ENCODE measurements at regions not wholly inside any gene's neighbourhood (a gene's known extent, or its start where the extent isn't known, plus 50 kb on each side); places are given as distances from the start of the nearest gene placed in this dataset.

DNA sequence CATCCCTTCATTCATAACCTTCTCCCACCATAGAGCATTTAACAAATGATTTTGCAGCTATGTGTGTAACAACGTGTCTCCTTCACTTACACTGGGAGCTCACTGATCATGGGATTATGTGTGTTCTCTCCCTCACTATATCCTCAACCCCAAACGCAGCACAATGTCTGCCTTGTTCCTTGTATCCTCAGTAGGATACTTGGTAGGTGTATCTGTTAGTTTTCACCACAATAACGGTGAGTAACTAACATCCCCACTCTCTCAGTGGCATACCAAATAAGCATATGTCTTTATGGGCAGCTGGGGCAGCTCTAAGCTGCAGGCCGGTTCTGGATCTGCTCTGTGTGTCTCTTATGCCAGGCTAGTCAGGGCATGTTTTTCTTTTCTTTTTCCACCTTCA, 166.7 kb upstream of the PWP1 start:
- no peak overlapping the region for H3K4me3 ChIP-seq (ENCODE audit: low read length)
- H3K9me3 ChIP-seq (ENCODE audit: insufficient read depth, low read depth, low read length): no peaks in the 10 kb centered on the region
- H3K27ac ChIP-seq (ENCODE audit: low read length): no peak overlapping the region
- H3K9ac ChIP-seq (ENCODE audit: low read depth, low read length): no peak overlapping the region
- H3K27me3 ChIP-seq (ENCODE audit: insufficient read depth, low read length): no peaks in the 10 kb centered on the region
- no peaks in the 10 kb centered on the region for H3K36me3 ChIP-seq (ENCODE audit: insufficient read depth, low read depth, low read length)
- H3K4me1 ChIP-seq (ENCODE audit: insufficient read depth, low read length): no peaks in the 10 kb centered on the region

DNA sequence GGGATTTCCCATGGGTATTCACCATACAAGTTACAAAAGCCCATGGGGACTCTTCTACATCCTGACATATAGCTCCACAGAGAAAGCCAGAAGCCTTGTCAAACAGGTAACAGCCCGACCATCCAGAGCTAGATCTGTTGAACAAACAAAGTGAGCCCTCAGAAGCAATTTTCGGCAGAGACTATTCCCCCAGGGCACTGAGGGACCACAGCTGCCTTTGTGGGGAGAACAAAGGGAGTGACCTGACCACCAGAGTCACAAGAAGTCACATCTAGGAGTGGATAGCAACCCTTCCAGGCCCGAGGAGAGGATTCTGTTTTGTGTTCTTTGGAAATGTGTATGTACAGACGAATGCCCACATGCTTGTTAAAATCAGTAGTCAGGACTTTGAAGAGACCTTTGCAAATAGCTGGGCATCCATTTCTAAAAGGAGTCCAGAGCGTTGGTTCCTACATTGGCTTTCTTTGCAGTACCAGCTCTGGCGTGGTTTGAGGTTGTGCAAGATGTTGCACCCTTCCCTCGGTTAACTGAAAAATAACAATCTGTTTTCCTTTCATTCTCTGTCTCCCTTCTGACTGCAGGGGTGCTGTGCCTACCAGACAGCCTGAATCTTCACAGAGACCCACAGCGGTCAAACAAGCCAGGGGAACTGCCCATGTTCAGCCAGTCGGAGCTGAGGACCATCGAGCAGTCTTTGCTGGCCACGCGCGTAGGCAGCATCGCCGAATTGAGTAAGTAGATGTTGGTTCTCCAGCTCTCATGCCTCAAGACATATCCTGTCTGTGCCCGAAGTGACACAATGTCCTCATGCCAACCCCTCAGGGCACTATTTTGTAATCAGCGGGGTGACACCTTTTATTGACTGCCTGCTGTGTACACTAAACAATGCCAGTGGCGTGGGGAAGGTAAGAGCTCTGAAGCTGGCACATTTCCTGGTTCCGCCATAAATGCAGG, 165.4 kb upstream of the PWP1 start:
- Histone ChIP-seq H3K9ac (ENCODE audit: low read depth, low read length) (no peak overlapping the region), H3K4me3 (ENCODE audit: low read length) (no peak overlapping the region), H3K36me3 (ENCODE audit: insufficient read depth, low read depth, low read length) (no peaks in the 10 kb centered on the region), H3K27me3 (ENCODE audit: insufficient read depth, low read length) (no peaks in the 10 kb centered on the region), H3K9me3 (ENCODE audit: insufficient read depth, low read depth, low read length) (no peaks in the 10 kb centered on the region), H3K27ac (ENCODE audit: low read length) (no peak overlapping the region), H3K4me1 (ENCODE audit: insufficient read depth, low read length) (no peaks in the 10 kb centered on the region)

DNA sequence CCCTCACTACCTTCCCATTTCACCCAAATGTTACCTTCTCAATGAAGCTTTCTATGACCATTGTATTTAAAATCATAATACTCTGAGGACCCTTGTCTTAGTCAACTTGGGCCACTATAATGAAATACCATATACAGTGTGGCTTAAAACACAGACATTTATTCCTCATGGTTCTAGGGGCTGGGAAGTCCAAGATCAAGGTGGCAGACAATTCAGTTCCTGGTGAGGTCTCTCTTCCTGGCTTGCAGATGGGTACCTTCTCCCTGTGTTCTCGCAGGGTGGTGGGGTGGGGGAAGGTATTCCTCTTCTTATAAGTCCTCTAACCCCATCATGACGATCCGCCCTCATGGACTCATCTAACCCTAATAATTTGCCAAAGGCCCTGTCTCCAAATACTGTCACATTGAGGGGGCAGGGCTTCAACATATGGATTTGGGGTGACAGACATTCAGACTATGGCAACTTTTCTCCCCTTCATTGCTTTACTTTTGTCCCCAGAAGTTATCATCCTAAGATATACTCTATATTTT, 163.7 kb upstream of the PWP1 start:
- no peaks in the 10 kb centered on the region for H3K36me3 ChIP-seq (ENCODE audit: insufficient read depth, low read depth, low read length)
- no peak overlapping the region for H3K9ac ChIP-seq (ENCODE audit: low read depth, low read length)
- no peaks in the 10 kb centered on the region for H3K4me1 ChIP-seq (ENCODE audit: insufficient read depth, low read length)
- H3K9me3 ChIP-seq (ENCODE audit: insufficient read depth, low read depth, low read length): no peaks in the 10 kb centered on the region
- no peak overlapping the region for H3K27ac ChIP-seq (ENCODE audit: low read length)
- no peaks in the 10 kb centered on the region for H3K27me3 ChIP-seq (ENCODE audit: insufficient read depth, low read length)
- no peak overlapping the region for H3K4me3 ChIP-seq (ENCODE audit: low read length)

DNA sequence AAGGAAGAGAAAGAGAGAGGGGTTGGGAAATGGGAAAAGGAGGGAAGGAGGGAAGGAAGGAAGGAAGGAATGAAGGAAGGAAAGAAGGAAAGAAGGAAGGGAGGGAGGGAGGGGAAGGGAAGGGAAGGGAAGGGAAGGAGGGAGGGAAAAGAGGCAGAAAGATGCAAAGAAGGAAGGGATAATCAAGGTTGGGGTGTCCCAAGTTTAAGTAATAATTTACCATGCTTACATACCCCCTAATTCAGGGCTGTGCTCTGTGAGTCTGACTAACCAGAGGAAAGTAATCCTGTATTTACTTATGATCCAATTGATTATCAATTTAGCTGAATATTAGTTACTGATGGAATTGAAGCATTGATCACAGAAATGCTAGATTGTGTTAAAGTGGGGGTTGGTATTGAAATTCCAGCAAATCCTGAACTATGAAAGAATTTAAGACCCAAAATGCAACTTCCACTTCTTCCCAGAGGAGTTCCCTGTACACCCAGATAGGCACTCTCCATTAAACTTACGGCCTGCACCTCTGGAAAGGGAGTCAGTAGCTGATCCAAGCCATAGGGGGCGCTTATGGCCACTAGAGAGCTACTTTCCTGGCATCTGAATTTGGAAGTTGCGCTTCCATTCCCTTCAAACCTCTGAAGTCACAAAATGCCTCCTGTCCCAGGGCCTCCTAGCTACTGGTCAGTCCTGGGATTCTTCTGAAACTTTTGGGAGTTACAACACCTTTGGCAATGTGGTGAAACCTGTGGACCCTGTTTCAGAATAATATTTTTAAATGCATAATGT, 162.7 kb upstream of the PWP1 start:
- no peaks in the 10 kb centered on the region for H3K27me3 ChIP-seq (ENCODE audit: insufficient read depth, low read length)
- no peaks in the 10 kb centered on the region for H3K9me3 ChIP-seq (ENCODE audit: insufficient read depth, low read depth, low read length)
- no peak overlapping the region for H3K9ac ChIP-seq (ENCODE audit: low read depth, low read length)
- H3K4me1 ChIP-seq (ENCODE audit: insufficient read depth, low read length): no peaks in the 10 kb centered on the region
- no peak overlapping the region for H3K27ac ChIP-seq (ENCODE audit: low read length)
- H3K4me3 ChIP-seq (ENCODE audit: low read length): no peak overlapping the region
- H3K36me3 ChIP-seq (ENCODE audit: insufficient read depth, low read depth, low read length): no peaks in the 10 kb centered on the region

DNA sequence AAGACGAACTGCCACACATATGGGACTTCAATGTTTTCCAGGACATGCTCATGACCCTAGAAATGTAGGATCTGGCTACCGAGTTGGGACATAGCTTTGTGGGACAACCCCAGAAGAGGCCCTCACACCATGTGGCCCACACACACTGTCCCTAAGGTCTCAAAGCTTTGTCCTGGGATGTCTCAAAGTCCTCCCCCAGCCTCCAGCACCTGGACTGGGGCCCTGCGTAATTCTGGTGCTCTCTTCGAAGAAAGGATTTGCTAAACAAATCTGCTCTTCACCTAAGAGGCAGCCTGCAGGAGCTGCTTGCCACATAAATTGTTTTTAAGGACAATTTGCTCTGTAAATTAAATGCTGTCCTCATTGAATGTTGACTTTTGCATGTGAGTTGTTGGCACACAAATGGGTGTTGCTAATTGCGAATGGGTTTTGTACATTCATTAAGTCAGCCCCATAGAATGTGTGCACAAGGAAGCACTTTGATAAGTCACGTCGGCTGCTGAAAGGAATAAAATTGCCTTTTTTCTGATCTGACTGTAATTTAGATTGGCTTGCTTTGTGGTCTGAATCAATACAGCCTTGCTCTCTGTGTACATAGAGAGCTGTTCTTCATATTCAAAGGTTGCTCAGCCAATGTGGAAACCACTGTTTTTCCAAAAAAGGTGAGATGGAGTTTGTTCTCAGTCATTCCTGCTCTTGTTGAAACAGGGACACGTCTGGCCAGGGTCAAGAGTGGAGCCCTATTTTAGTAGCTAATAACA, 161.6 kb upstream of the PWP1 start:
- Histone ChIP-seq H3K27me3 (ENCODE audit: insufficient read depth, low read length) (no peaks in the 10 kb centered on the region), H3K4me1 (ENCODE audit: insufficient read depth, low read length) (no peaks in the 10 kb centered on the region), H3K27ac (ENCODE audit: low read length) (no peak overlapping the region), H3K9me3 (ENCODE audit: insufficient read depth, low read depth, low read length) (no peaks in the 10 kb centered on the region), H3K9ac (ENCODE audit: low read depth, low read length) (no peak overlapping the region), H3K36me3 (ENCODE audit: insufficient read depth, low read depth, low read length) (no peaks in the 10 kb centered on the region), H3K4me3 (ENCODE audit: low read length) (no peak overlapping the region)

DNA sequence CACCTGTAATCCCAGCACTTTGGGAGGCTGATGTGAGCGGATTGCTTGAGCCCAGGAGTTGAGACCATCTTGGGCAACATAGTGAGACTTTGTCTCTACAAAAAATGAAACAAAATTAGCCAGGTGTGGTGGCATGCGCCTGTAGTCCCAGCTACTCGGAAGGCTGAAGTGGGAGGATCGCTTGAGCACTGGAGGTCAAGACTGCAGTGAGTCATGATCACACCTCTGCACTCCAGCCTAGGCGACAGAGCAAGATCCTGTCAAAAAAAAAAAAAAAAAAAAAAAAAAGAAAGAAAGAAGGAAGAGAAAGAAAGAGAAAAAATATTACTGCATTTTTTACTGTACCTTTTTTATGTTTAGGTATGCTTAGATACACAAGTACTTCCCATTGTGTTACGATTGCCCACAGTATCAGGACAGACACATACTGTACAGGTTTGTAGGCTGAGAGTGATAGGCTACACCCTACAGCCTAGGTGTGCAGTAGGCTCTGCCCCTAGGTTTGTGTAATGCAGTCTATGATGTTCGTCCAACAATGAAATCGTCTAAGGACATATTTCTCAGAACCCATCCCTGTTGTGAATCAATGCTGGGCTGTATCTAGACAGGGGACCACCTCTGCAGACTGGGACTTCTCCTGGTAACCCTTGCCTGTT, 160.4 kb upstream of the PWP1 start:
- H3K27me3 ChIP-seq (ENCODE audit: insufficient read depth, low read length): no peaks in the 10 kb centered on the region
- no peaks in the 10 kb centered on the region for H3K9me3 ChIP-seq (ENCODE audit: insufficient read depth, low read depth, low read length)
- no peak overlapping the region for H3K9ac ChIP-seq (ENCODE audit: low read depth, low read length)
- H3K4me1 ChIP-seq (ENCODE audit: insufficient read depth, low read length): no peaks in the 10 kb centered on the region
- H3K27ac ChIP-seq (ENCODE audit: low read length): no peak overlapping the region
- H3K36me3 ChIP-seq (ENCODE audit: insufficient read depth, low read depth, low read length): no peaks in the 10 kb centered on the region
- H3K4me3 ChIP-seq (ENCODE audit: low read length): no peak overlapping the region

DNA sequence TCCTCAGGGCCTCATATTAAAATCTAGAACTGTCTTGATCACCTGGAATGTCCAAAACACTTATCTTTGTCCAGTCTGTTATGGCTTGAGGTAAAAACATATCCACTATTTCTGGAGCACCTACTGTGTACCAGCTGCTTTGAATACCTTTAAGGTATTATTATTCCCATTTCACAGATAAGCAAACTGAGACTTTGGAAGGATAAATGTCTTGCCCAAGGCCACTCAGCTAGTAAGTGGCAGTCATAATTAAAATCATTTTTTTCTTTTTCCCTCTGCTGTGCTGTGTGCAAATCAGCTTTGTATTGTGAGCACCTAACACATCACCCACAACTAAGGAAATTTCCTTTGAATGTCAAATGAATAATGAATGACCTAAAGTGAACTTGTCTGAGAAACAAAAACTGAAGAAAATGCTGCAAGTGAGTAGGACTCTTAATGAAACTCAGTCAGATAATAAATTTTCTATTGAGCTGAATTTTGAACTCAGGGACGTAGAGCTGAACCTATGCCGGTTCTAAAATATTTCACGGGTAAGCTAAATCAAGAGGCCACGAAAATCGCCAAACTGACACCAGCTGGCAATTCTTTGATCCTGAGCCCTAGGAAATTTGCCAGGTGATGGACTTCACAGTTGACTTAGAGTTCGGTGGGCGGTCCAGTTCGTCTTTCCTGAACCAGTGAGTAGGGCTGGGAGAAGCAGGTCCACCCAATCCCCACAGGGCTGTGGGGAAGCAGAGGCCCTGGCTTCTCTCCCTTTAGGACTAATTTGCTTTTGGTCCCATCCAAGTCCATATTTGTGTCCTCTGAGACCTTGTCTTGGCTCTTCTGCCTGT, 159.7 kb upstream of the PWP1 start:
- Histone ChIP-seq H3K4me3 (ENCODE audit: low read length) (no peak overlapping the region), H3K27ac (ENCODE audit: low read length) (no peak overlapping the region), H3K27me3 (ENCODE audit: insufficient read depth, low read length) (no peaks in the 10 kb centered on the region), H3K9ac (ENCODE audit: low read depth, low read length) (no peak overlapping the region), H3K36me3 (ENCODE audit: insufficient read depth, low read depth, low read length) (no peaks in the 10 kb centered on the region), H3K9me3 (ENCODE audit: insufficient read depth, low read depth, low read length) (no peaks in the 10 kb centered on the region), H3K4me1 (ENCODE audit: insufficient read depth, low read length) (no peaks in the 10 kb centered on the region)

DNA sequence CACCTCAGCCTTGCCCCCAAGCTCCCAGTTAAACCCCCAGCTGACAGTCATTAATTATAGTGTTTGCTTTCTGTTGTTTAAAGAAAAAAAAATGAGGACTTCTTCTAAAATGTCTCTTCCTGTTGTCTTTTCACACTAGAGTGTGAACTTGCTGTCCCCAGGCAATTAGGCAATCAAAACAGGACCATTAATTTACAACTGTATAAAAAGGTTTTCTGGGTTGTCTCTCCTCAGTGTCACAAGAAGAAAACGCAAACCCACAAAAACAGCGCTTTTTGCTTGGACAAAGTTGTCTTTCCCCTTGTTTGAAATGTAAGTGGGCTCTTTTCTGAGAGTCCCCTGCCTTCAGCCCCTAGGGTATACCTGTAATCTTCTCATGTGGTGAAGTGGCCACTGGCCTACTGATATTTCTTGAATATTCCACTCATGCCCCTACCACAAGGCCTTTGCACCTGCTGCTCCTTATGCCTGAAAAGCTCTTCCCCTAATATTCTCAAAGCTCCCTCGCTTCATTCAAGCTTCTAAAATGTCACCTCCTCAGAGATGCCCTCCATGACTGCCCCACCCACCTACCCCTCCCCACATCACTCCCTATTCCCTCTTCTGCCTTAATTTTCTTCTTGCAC, 158.9 kb upstream of the PWP1 start:
- Histone ChIP-seq H3K4me3 (ENCODE audit: low read length) (no peak overlapping the region), H3K27me3 (ENCODE audit: insufficient read depth, low read length) (no peaks in the 10 kb centered on the region), H3K9me3 (ENCODE audit: insufficient read depth, low read depth, low read length) (no peaks in the 10 kb centered on the region), H3K36me3 (ENCODE audit: insufficient read depth, low read depth, low read length) (no peaks in the 10 kb centered on the region), H3K9ac (ENCODE audit: low read depth, low read length) (no peak overlapping the region), H3K4me1 (ENCODE audit: insufficient read depth, low read length) (no peaks in the 10 kb centered on the region), H3K27ac (ENCODE audit: low read length) (no peak overlapping the region)

DNA sequence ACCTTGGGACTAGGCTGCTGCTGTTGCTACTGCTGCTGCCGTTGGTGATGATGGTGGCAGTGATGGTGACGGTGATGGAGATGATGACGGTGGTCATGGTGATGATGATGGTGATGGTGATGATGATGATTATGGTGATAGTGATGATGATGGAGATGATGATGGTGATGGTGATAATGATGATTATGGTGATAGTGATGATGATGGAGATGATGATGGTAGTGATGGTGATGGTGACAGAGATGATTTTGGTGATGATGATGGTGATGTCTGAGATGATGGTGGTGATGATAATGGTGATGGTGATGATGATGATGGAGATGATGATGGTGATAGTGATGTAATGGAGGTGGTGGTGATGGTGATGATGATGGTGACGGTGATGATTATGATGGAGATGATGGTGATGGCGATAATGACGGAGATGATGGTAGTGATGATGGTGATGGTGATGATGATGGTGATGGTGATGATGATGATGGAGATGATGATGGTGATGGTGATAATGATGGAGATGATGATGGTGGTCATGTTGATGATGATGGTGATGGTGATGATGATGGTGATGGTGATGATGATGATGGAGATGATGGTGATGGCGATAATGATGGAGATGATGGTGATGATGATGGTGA, 156.8 kb upstream of the PWP1 start:
- no peaks in the 10 kb centered on the region for H3K9me3 ChIP-seq (ENCODE audit: insufficient read depth, low read depth, low read length)
- no peak overlapping the region for H3K27ac ChIP-seq (ENCODE audit: low read length)
- H3K4me3 ChIP-seq (ENCODE audit: low read length): no peak overlapping the region
- no peak overlapping the region for H3K9ac ChIP-seq (ENCODE audit: low read depth, low read length)
- no peaks in the 10 kb centered on the region for H3K4me1 ChIP-seq (ENCODE audit: insufficient read depth, low read length)
- H3K36me3 ChIP-seq (ENCODE audit: insufficient read depth, low read depth, low read length): no peaks in the 10 kb centered on the region
- H3K27me3 ChIP-seq (ENCODE audit: insufficient read depth, low read length): no peaks in the 10 kb centered on the region

DNA sequence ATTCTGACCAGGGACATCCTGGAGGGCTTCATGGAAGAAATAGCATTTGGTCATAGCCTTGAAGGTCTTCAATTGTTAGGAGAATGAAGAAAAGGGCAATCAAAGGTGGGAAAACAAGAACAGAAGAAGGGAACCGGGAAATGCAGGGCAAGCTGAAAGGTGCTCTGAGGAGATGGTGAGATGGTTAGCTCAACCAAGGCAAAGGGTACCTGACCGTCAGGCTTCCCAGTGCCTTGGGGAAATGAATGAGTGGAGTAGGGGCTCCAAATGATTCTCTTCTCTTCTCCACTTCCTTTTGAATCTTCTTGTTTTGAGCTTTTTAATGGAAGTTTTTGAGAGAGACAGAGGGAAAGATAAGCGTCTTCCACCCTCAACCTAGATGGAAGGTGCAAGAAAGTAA, 155.6 kb upstream of the PWP1 start:
- Histone ChIP-seq H3K9me3 (ENCODE audit: insufficient read depth, low read depth, low read length) (no peaks in the 10 kb centered on the region), H3K9ac (ENCODE audit: low read depth, low read length) (no peak overlapping the region), H3K27ac (ENCODE audit: low read length) (no peak overlapping the region), H3K4me3 (ENCODE audit: low read length) (no peak overlapping the region), H3K36me3 (ENCODE audit: insufficient read depth, low read depth, low read length) (no peaks in the 10 kb centered on the region), H3K27me3 (ENCODE audit: insufficient read depth, low read length) (no peaks in the 10 kb centered on the region), H3K4me1 (ENCODE audit: insufficient read depth, low read length) (0 out of 2 replicates have a peak, but pooled peaks cover 5% of the 10 kb centered on the region)
